Skeletal muscle satellite cell (primary cell): ENCODE measurements at regions not wholly inside any gene's neighbourhood (a gene's known extent, or its start where the extent isn't known, plus 50 kb on each side); places are given as distances from the start of the nearest gene placed in this dataset.

Experiments used
- H3K27me3 ChIP-seq: 2 replicates; pipeline ENCODE4 v1.7.0; 2013; ENCODE audit warnings: low read length; ENCODE audit not compliant: control insufficient read depth, insufficient read depth
- H3K36me3 ChIP-seq: 2 replicates; pipeline ENCODE4 v1.7.0; 2013; ENCODE audit warnings: mild to moderate bottlenecking, control low read depth, low read length; ENCODE audit not compliant: insufficient read depth
- H3K4me1 ChIP-seq: 2 replicates; pipeline ENCODE4 v1.7.0; 2013; ENCODE audit warnings: low read length; ENCODE audit not compliant: control insufficient read depth, insufficient read depth
- H3K4me2 ChIP-seq: 2 replicates; pipeline ENCODE4 v1.7.0; 2013; ENCODE audit warnings: mild to moderate bottlenecking, low read length
- H3K4me3 ChIP-seq: 2 replicates; pipeline ENCODE4 v1.7.0; 2013; ENCODE audit warnings: low read length
- H3K9ac ChIP-seq: 2 replicates; pipeline ENCODE4 v1.7.0; 2013; ENCODE audit warnings: mild to moderate bottlenecking, low read depth, low read length, moderate library complexity
- H3K9me3 ChIP-seq: replicated peaks from 2 replicates; pipeline ENCODE4 v1.7.0; 2013; ENCODE audit warnings: mild to moderate bottlenecking, control low read depth, low read length

DNA sequence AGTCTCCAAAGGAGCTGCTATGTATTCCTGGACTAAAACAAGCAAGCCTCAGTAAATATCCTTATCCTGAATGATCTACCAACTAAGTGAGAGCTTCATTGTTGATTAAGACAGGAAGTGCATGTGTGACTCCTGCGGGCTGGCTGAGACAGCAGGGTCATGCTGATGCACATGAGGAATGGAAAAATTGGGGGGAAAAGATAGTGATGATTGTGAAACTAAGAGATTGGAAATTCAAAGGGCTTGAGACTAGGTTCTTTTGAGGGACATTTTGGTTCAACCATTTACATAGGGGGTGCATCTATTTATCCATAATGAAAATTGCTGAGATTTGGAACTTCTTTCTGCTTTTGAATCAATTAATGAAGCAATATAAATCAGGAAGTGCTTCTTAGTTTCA lies 61.1 kb upstream of the C1QTNF7 start:
- H3K9me3 ChIP-seq: no peaks in the 10 kb centered on the region

DNA sequence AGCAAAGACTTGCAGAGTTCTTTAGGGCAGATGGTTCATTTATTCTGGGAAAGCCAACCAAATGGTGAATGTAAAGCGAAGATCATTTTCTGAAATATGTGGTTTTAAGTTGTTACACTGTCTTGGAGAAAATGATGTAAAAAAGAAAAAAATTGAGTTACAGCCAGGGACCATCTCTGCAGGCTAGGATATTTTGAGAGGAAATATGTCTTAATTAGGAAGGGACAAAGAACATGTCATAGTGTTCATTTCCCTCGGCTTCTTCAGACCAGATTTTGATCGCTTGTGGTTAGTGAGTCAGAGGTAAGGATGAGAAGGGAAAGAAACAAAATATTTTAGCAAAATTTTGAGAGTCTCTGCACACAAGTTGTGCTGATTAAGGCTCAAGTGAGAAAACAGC lies 59.0 kb upstream of the C1QTNF7 start:
- Histone ChIP-seq H3K9ac (no peak overlapping the region), H3K4me2 (no peak overlapping the region), H3K4me1 (peaks cover 7% of the 10 kb centered on the region), H3K4me3 (no peak overlapping the region), H3K27me3 (peaks cover 12% of the 10 kb centered on the region), H3K9me3 (no peaks in the 10 kb centered on the region), H3K36me3 (no peaks in the 10 kb centered on the region)

More for the DNA sequence above, 61.1 kb upstream of the C1QTNF7 start:
- H3K36me3 ChIP-seq: no peaks in the 10 kb centered on the region
- peaks cover 7% of the 10 kb centered on the region for H3K4me1 ChIP-seq
- peaks cover 19% of the 10 kb centered on the region for H3K27me3 ChIP-seq
- H3K4me3 ChIP-seq: no peak overlapping the region
- H3K9ac ChIP-seq: no peak overlapping the region
- no peak overlapping the region for H3K4me2 ChIP-seq

DNA sequence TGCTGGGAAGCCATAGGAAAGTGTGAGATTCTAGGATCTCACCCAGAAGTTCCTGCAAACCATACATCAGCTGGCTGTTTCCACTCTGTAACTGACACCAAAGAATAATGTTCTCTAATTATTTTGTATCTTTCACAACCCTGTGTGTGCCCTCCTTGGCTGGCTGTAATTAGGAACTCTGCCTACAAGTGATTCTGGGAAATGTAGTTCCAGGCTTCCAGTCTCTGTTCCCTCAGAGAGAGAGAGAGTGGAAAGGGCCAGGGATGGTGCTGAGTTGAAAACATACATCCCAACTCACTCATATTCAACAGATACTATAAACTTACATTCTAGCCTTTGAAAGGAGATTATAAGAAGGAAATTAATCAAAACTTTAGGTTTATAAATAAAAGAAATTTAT lies 57.5 kb upstream of the C1QTNF7 start:
- Histone ChIP-seq H3K36me3 (no peaks in the 10 kb centered on the region), H3K27me3 (peaks cover 7% of the 10 kb centered on the region), H3K4me3 (no peak overlapping the region), H3K4me1 (peaks cover 14% of the 10 kb centered on the region), H3K4me2 (no peak overlapping the region), H3K9ac (no peak overlapping the region), H3K9me3 (no peaks in the 10 kb centered on the region)

DNA sequence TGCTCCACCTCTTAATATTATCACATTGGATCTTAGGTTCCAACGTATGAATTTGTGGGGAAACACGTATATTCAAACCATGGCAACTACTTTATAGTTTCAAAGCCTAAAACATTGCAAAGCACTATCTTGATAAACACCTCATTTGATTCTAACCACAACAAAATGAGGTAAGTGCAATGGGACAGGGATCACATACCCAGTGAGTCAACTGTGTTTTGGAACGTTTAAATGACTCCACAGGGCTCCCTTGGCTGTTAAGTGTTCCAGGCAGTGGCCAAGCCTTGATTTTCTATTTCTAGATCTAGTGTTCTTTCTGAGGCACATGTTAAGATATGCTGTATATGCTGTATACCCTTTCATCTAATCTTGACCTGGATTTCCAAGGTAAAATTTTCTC lies 54.5 kb upstream of the C1QTNF7 start:
- no peaks in the 10 kb centered on the region for H3K27me3 ChIP-seq
- no peaks in the 10 kb centered on the region for H3K36me3 ChIP-seq
- H3K9me3 ChIP-seq: no peaks in the 10 kb centered on the region
- peaks cover 30% of the 10 kb centered on the region for H3K4me1 ChIP-seq
- no peak overlapping the region for H3K4me2 ChIP-seq
- H3K9ac ChIP-seq: no peak overlapping the region
- no peak overlapping the region for H3K4me3 ChIP-seq

DNA sequence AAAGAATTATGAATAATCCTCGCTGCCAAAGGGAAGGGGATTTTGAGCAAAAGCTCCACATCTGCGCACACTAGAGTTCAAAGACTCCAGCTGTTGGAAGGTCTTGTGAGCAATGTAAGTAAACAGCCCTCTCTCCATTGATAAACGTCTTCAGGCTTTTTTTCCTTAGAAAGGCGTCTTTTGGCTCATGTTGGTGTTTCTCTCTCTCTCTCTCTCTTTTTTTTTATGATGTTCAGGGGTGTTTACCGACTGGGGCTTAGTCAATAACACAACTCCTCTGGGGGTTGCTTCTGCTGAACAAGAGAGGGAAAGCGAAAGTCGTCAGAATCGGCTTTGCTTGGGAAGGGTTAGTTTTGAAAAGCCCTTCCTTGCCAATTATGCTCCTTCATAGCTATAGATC lies 53.2 kb upstream of the C1QTNF7 start:
- Histone ChIP-seq H3K4me2 (peak overlapping the region; percentile 73), H3K36me3 (no peaks in the 10 kb centered on the region), H3K4me1 (peaks cover 22% of the 10 kb centered on the region), H3K4me3 (peak overlapping the region; percentile 43), H3K9ac (no peak overlapping the region), H3K27me3 (no peaks in the 10 kb centered on the region), H3K9me3 (no peaks in the 10 kb centered on the region)

DNA sequence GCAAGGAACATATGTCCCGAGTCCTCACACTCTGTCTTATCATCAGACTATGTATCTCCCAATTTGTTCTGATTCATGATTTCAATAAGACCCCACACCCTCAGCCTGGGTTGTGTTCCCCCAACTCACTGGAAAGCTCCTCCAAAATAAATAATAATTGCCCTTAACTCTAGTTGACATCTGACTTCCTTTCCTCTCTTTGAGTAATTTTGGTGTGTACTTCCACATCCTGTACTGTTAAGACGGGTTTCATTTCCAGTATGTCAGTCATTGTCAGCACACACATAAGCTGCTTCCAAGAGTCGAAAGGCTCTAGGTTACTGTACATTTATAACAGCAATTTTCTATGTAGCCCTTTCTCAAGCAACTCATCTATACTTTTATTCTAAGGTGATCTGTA lies 52.2 kb upstream of the C1QTNF7 start:
- H3K4me2 ChIP-seq: no peak overlapping the region
- peaks cover 22% of the 10 kb centered on the region for H3K4me1 ChIP-seq
- H3K27me3 ChIP-seq: no peaks in the 10 kb centered on the region
- H3K9me3 ChIP-seq: no peaks in the 10 kb centered on the region
- H3K9ac ChIP-seq: no peak overlapping the region
- no peaks in the 10 kb centered on the region for H3K36me3 ChIP-seq
- no peak overlapping the region for H3K4me3 ChIP-seq

DNA sequence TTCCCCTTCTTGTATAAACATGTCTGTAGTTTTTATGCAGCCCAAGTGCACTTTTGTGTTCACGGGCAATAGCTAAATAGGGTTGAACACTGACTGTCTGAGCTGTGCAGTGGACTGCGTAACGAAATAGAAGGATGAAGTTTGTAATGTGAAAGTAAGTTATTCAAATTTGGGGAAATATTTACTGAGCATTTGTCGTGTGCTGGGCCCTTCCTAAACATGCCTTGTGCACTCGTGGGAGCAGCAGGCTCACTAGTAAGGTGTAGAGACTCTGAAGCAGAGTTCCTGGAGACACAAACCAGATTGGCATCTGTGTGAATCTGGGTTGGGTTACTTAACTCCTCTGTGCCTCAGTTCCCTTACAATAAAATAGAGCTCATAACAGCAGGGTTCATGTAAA lies 51.7 kb upstream of the C1QTNF7 start:
- H3K4me1 ChIP-seq: peaks cover 22% of the 10 kb centered on the region
- H3K4me3 ChIP-seq: no peak overlapping the region
- H3K27me3 ChIP-seq: no peaks in the 10 kb centered on the region

DNA sequence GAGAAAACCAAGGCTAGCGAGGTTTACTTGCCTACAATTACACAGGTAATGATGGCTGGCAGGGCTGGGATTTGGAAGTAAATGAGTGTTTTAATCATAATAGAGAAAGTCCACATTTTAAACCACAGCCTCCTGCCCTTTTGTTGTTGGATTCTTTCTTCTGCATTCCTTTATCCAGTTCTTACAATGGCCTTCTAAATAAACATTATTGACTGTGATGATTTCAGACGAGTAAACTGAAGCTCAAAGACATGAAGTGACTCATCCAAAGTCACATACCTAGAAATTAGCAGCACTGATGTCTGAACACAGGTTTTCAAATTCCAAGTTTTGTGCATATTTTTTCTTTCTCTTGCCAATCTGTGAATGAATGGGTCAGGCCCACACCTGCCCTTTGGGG lies 51.2 kb upstream of the C1QTNF7 start:
- H3K27me3 ChIP-seq: no peaks in the 10 kb centered on the region
- H3K9ac ChIP-seq: no peak overlapping the region
- H3K4me2 ChIP-seq: no peak overlapping the region
- H3K4me1 ChIP-seq: peaks cover 22% of the 10 kb centered on the region
- no peaks in the 10 kb centered on the region for H3K36me3 ChIP-seq
- H3K9me3 ChIP-seq: no peaks in the 10 kb centered on the region
- H3K4me3 ChIP-seq: no peak overlapping the region

More for the DNA sequence above, 51.7 kb upstream of the C1QTNF7 start:
- Histone ChIP-seq H3K4me2 (no peak overlapping the region), H3K36me3 (no peaks in the 10 kb centered on the region), H3K9me3 (no peaks in the 10 kb centered on the region), H3K9ac (no peak overlapping the region)
